ENCODE measurements at regions not wholly inside any gene's neighbourhood (a gene's known extent, or its start where the extent isn't known, plus 50 kb on each side); places are given as distances from the start of the nearest gene placed in this dataset.

GRCh38 chr12:67452119-67452805 is 183.1 kb downstream of the CAND1 start:
- no peak for DNase-seq (ENCODE audit: low read depth in 4 of 4, low spot score in 3 of 4)

GRCh38 chr12:67453191-67453590 is 184.0 kb downstream of the CAND1 start:
- DNase-seq (ENCODE audit: low read depth in 4 of 4, low spot score in 3 of 4) = no peak

DNA sequence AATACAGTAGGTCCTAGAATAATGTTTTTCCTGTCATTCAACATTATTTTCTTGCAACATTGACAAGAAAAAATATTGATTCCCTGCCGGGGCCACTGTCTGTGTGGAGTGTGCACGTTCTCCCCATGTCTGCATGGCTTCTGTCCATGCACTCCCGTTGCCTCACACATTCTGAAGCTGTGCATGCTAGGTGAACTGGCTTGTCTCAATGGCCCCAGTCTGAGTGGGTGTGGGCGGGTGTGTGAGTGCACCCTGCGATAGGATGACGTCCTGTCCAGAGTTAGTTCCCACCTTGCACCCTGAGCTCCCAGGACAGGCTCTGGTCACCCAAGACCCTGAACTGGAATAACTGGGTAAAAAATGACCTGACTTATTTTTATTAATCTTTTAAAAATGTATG is 186.1 kb downstream of the CAND1 start:
- no peak for DNase-seq (ENCODE audit: low read depth in 4 of 4, low spot score in 3 of 4)

GRCh38 chr12:67456431-67456901 is 187.3 kb downstream of the CAND1 start:
- no peak for DNase-seq (ENCODE audit: low read depth in 4 of 4, low spot score in 3 of 4)

DNA sequence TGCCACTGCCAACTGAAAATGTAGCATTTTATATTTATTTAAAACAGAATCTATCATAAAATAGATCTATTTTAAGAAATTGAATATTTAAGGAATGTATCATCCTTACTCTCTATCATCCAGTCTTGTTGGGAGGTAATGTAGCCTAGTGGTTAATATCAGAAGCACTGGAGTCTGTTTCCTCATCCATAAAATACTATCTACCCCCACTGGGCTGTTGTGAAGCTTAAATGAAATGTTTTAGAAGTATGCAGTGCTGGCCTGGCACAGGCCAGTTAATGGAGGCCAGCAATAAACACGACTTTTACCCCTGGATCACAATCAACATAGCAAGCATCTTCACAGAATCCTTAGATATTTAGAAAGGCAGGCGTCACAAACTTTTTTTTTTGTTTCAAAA is 188.0 kb downstream of the CAND1 start:
- DNase-seq (ENCODE audit: low read depth in 4 of 4, low spot score in 3 of 4) = no peak

- no peak for DNase-seq (ENCODE audit: low read depth in 4 of 4, low spot score in 3 of 4)
Measured at GRCh38 chr12:67457778-67458665, 188.9 kb downstream of the CAND1 start.

GRCh38 chr12:67459173-67459572 is 189.4 kb upstream of the DYRK2 start:
- DNase-seq (ENCODE audit: low read depth in 4 of 4, low spot score in 3 of 4) = no peak

DNA sequence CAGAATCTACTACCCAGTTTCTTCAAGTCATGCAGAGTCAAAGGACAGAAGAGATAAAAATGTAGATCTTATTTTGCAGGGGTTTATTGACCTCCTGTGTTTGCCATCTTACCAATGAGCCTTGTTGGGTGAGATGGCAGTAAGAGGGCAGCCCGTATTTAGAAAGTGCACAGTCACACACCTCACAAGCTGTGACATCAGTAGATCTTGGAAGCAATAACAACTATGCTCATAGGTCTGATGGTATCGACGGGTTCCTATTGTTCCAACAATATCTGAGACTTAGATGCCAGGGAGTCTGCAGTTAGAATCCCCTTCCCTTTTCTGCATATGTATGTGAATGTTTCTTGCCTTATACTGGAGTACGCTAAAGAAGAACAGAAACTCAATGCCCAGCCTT is 189.0 kb upstream of the DYRK2 start:
- DNase-seq (ENCODE audit: low read depth in 4 of 4, low spot score in 3 of 4) = no peak

- no peak for DNase-seq (ENCODE audit: low read depth in 4 of 4, low spot score in 3 of 4)
Measured at GRCh38 chr12:67460388-67460787, 188.2 kb upstream of the DYRK2 start.

GRCh38 chr12:67468549-67469245 is 179.8 kb upstream of the DYRK2 start:
- DNase-seq (ENCODE audit: low read depth in 4 of 4, low spot score in 3 of 4) = no peak

GRCh38 chr12:67469666-67470065 is 178.9 kb upstream of the DYRK2 start:
- no peak for DNase-seq (ENCODE audit: low read depth in 4 of 4, low spot score in 3 of 4)

GRCh38 chr12:67471810-67472209 is 176.7 kb upstream of the DYRK2 start:
- DNase-seq (ENCODE audit: low read depth in 4 of 4, low spot score in 3 of 4) = no peak

GRCh38 chr12:67472539-67472938 is 176.0 kb upstream of the DYRK2 start:
- no peak for DNase-seq (ENCODE audit: low read depth in 4 of 4, low spot score in 3 of 4)

- DNase-seq (ENCODE audit: low read depth in 4 of 4, low spot score in 3 of 4) = no peak
Measured at GRCh38 chr12:67474934-67475620, 173.5 kb upstream of the DYRK2 start.

- no peak for DNase-seq (ENCODE audit: low read depth in 4 of 4, low spot score in 3 of 4)
Measured at GRCh38 chr12:67475725-67476124, 172.8 kb upstream of the DYRK2 start.

DNA sequence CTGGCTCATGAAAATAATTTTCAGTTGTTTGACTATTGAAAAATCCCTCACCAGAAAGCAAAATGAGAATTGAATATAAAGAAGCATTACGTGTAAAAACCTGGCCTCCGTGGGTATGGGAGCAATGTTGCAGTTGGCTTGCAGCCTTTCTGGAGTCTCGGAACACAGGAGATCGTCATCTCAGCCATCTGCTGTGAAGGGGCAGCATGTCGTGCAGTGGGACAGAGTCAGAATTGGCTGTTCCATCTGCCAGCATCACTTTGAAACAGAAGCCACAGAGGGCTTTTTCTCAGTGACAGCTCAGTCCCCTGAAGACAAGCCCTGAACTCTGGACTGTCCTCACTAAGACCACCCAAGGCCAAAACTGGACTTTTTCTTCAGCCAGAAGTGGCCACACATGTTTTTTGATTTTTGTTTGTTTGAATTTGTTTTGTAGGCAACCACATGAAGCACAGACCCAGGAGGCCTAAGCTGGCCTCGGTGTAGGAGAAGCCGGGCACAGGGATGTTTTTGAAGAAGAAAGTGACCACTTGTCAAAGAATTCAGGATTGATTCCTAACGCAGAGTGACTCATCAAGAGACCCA is 170.8 kb upstream of the DYRK2 start:
- no peak for DNase-seq (ENCODE audit: low read depth in 4 of 4, low spot score in 3 of 4)

DNA sequence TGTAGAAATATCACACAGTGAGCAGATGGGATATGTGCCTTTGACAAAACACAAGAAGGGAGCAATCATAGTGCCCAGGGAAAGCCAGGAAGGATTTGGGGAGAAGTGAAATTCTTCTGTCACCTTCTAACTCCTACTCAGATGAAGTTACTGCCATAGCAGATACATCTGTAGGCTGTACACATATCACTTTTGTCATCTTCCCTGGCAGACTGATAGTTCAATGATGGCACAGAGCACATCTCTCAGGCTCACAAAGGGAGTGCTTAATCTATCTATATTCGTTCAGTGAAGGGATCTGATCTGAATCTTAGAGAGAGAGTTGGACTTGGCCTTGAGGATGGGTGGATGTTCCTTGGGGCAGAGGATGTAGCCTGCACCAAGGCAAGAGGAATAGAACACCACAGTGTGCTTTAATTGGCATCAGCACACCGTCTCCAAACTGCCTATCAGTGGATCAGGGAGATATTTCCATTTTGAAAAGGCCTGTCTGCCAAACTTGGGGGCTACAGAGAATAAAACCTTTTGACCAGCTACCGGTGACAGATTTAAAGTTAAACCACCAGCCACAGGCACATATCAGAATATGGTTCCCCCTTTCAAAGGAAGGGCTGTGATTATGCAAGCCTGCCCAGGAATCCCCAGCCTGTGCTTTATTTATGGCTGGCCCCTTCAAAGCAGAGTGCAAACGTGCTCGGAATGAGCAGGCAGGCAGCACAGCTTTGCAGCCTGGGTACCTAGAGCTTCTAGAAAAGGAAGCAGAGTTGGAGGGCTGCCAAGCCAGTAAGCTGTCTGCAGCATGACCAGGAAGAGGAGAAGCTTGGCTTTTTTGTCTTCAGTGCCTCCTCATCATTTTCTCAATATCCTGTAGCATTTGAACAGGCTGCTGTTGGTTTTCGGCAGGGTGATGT is 165.5 kb upstream of the DYRK2 start:
- peak in 3 of 4 donors; percentile 18 to 36 (median 33) for DNase-seq (ENCODE audit: low read depth in 4 of 4, low spot score in 3 of 4)

GRCh38 chr12:67483871-67484554 is 164.5 kb upstream of the DYRK2 start:
- no peak for DNase-seq (ENCODE audit: low read depth in 4 of 4, low spot score in 3 of 4)

All from left renal pelvis (tissue), 4 donors.